ENCODE measurements at regions not wholly inside any gene's neighbourhood (a gene's known extent, or its start where the extent isn't known, plus 50 kb on each side); places are given as distances from the start of the nearest gene placed in this dataset.
A peak's percentile ranks its signal among the peaks of the same experiment; 100 is the strongest.

DNA sequence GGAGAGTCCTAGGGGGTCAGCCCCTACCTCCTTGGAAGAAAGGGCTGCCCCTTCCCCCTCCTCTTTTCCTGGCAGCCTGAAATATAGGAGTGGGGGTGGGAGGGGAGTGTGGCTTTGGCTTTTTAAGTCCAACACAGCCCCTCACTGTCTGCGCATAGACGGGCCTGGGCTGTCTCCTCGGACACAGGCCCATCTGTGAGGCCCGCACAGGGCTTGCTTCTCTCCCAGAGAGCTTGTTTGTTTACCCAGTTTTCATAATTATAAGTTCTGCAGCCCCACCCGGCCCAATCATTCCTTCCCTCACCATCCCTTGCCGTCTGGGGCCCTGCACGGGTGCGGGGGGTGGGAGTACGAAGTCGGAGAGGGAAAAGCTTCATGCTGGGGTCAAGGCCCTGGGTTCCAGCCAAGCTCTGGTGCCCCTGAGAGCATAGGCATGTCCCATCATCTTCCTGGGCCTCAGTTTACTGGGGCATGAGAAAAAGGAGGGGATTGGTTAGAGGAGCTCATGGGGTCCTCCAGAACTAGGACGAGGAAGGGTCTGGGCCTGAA is 54.0 kb upstream of the STXBP1 start:
- dilution Hi-C loops (cut with MboI; ENCODE audit: extremely low pct_ligation_motif_present, low sequenced_read_pairs) (no loop called here), intact Hi-C loops (cut with micrococcal nuclease) (loop anchor here (1.0 kb wide), 1 partner anchor 21 kb away; no protein-coding TSS in a partner anchor)
- Histone ChIP-seq H3K9ac (replicated peaks; ENCODE audit: extremely low read depth, insufficient read depth, low read length) (peak overlapping the region; percentile 7), H3K36me3 (ENCODE audit: control insufficient read depth in 2 of 2, extremely low read depth in 1 of 2, insufficient read depth in 2 of 2, low read length in 2 of 2) (peaks cover 8 to 11% of the 10 kb centered on the region in 2 experiments), H2AFZ (ENCODE audit: low read depth, low read length) (no peak overlapping the region), H3K9me3 (replicated peaks; ENCODE audit: control insufficient read depth, insufficient read depth, low read length) (no peaks in the 10 kb centered on the region), H4K20me1 (replicated peaks; ENCODE audit: control insufficient read depth, extremely low read depth, insufficient read depth, low read length) (no peaks in the 10 kb centered on the region), H3K27ac (ENCODE audit: insufficient read depth, low read depth, low read length) (peak overlapping the region; percentile 57), H3K27me3 (ENCODE audit: control insufficient read depth in 2 of 2, insufficient read depth in 2 of 2, low read length in 2 of 2) (no peaks in the 10 kb centered on the region), H3K4me1 (ENCODE audit: control insufficient read depth, extremely low read depth, insufficient read depth, low read length) (peaks cover 76% of the 10 kb centered on the region), H3K4me2 (ENCODE audit: insufficient read depth, low read length) (no peak overlapping the region), H3K9me1 (replicated peaks; ENCODE audit: control insufficient read depth, extremely low read depth, insufficient read depth, low read length) (no peaks in the 10 kb centered on the region), H3K4me3 (replicated peaks in 1 of 3; ENCODE audit: insufficient read depth in 1 of 3, low read depth in 1 of 3, low read length in 3 of 3) (no peak overlapping the region), H3K79me2 (ENCODE audit: control insufficient read depth, insufficient read depth, low read length) (peaks cover 85% of the 10 kb centered on the region)
- no TSS peak for BruUV-seq (replicated peaks)
- TF ChIP-seq EZH2 (IDR thresholded peaks at IDR 0.05; ENCODE audit: borderline replicate concordance, low read depth, low read length, severe bottlenecking) (no peak), MYC (IDR thresholded peaks at IDR 0.05; ENCODE audit: low read depth, low read length) (no peak), POLR2A (IDR thresholded peaks at IDR 0.05; ENCODE audit: low read depth, low read length) (no peak), FOS (IDR thresholded peaks at IDR 0.05; ENCODE audit: borderline replicate concordance, insufficient read depth, low read length) (no peak), POLR2AphosphoS5 (IDR thresholded peaks at IDR 0.05; ENCODE audit: insufficient read depth, low read depth, low read length) (no peak), JUN (IDR thresholded peaks at IDR 0.05; ENCODE audit: borderline replicate concordance, insufficient read depth, insufficient read length, low read depth) (no peak), GATA2 (IDR thresholded peaks at IDR 0.05; ENCODE audit: insufficient read depth, insufficient read length, low read depth, low read length) (no peak)
- TF ChIP-seq, protein P1, sequence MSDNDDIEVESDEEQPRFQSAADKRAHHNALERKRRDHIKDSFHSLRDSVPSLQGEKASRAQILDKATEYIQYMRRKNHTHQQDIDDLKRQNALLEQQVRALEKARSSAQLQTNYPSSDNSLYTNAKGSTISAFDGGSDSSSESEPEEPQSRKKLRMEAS (IDR thresholded peaks at IDR 0.05; ENCODE audit: insufficient read depth, insufficient read length), result no peak
- TF ChIP-seq, protein P2, sequence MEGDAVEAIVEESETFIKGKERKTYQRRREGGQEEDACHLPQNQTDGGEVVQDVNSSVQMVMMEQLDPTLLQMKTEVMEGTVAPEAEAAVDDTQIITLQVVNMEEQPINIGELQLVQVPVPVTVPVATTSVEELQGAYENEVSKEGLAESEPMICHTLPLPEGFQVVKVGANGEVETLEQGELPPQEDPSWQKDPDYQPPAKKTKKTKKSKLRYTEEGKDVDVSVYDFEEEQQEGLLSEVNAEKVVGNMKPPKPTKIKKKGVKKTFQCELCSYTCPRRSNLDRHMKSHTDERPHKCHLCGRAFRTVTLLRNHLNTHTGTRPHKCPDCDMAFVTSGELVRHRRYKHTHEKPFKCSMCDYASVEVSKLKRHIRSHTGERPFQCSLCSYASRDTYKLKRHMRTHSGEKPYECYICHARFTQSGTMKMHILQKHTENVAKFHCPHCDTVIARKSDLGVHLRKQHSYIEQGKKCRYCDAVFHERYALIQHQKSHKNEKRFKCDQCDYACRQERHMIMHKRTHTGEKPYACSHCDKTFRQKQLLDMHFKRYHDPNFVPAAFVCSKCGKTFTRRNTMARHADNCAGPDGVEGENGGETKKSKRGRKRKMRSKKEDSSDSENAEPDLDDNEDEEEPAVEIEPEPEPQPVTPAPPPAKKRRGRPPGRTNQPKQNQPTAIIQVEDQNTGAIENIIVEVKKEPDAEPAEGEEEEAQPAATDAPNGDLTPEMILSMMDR (IDR thresholded peaks at IDR 0.05; ENCODE audit: extremely low read depth in 1 of 2, insufficient read depth in 1 of 2, low read depth in 1 of 2, low read length in 2 of 2), result no peak
- CTCF ChIA-PET, result interaction anchor here (1.0 to 4.0 kb wide), 14 partner anchors 10 to 177 kb away, joined by 3 to 21 read pairs (median 5); partner anchors contain the start of genes LRSAM1, RPL12, STXBP1 and TOR2A
- DNase-seq (ENCODE audit: low read depth, low spot score) (no peak), FAIRE-seq (peak; percentile 15)
- POLR2A ChIA-PET, result interaction anchor here (0.6 kb wide), 1 partner anchor 234 kb away, joined by 3 read pairs; no protein-coding TSS in a partner anchor

Data from endothelial cell of umbilical vein (primary cell).